HepG2 (cell line): ENCODE measurements at regions not wholly inside any gene's neighbourhood (a gene's known extent, or its start where the extent isn't known, plus 50 kb on each side); places are given as distances from the start of the nearest gene placed in this dataset.

Experiments used
- BCL3 ChIP-seq: sonication (generic); formaldehyde crosslinking; IDR thresholded peaks from 2 replicates; pipeline ENCODE4 v1.5.1; 2020; ENCODE audit warnings: mild to moderate bottlenecking, missing genetic modification reagents, moderate library complexity
- CREB1 ChIP-seq, 2 experiments: fragments of 450-650 bp in 1 of 2; IDR thresholded peaks; 2 replicates each; pipeline ENCODE4 v1.6.1; 2016 to 2017; ENCODE audit warnings: control low read depth in 1 of 2, mild to moderate bottlenecking in 1 of 2, missing compliant biosample characterization in 1 of 2, missing genetic modification characterization in 1 of 2
- CREM ChIP-seq, 2 experiments: sonication (generic) in 1 of 2; formaldehyde crosslinking in 1 of 2; IDR thresholded peaks; 2 replicates each; pipeline versions ENCODE4 v1.4.0 to v1.6.1; 2016 to 2020; ENCODE audit warnings: antibody characterized with exemption in 1 of 2, mild to moderate bottlenecking in 1 of 2, missing genetic modification reagents in 1 of 2
- DZIP1 ChIP-seq: sonication (generic); formaldehyde crosslinking; IDR thresholded peaks from 2 replicates; pipeline ENCODE4 v1.5.0; 2020; ENCODE audit warnings: mild to moderate bottlenecking, missing genetic modification reagents
- FUBP1 ChIP-seq: sonication (generic); formaldehyde crosslinking; IDR thresholded peaks from 2 replicates; pipeline ENCODE4 v1.5.1; 2020; ENCODE audit warnings: missing genetic modification reagents, mild to moderate bottlenecking, borderline replicate concordance
- HDAC2 ChIP-seq: sonication (generic); formaldehyde crosslinking; IDR thresholded peaks from 2 replicates; pipeline ENCODE4 v1.4.0; 2020; ENCODE audit warnings: missing genetic modification reagents
- HIC2 ChIP-seq: sonication (generic); formaldehyde crosslinking; IDR thresholded peaks from 2 replicates; pipeline ENCODE4 v1.9.0; 2022; ENCODE audit warnings: low read depth, missing genetic modification reagents
- HNRNPUL1 ChIP-seq: fragments of 200-400 bp; formaldehyde crosslinking; IDR thresholded peaks from 2 replicates; pipeline ENCODE4 v1.6.1; 2017; ENCODE audit warnings: low read depth, mild to moderate bottlenecking, low read length, moderate library complexity
- KMT2B ChIP-seq: IDR thresholded peaks from 2 replicates; pipeline ENCODE4 v1.6.1; 2016; ENCODE audit warnings: missing genetic modification reagents, missing compliant biosample characterization
- NCOA5 ChIP-seq: sonication (generic); formaldehyde crosslinking; IDR thresholded peaks from 2 replicates; pipeline ENCODE4 v1.4.0; 2020; ENCODE audit warnings: missing genetic modification reagents
- ONECUT2 ChIP-seq: sonication (generic); formaldehyde crosslinking; IDR thresholded peaks from 2 replicates; pipeline ENCODE4 v1.4.0; 2020; ENCODE audit warnings: missing genetic modification reagents
- RFX3 ChIP-seq: IDR thresholded peaks from 2 replicates; pipeline ENCODE4 v1.6.1; 2016; ENCODE audit warnings: missing biosample characterization, missing genetic modification reagents
- SSRP1 ChIP-seq: IDR thresholded peaks from 2 replicates; pipeline ENCODE4 v1.6.1; 2016; ENCODE audit warnings: control low read depth
- SUZ12 ChIP-seq: fragments of 150-350 bp; IDR thresholded peaks from 2 replicates; pipeline ENCODE4 v1.6.1; 2014; ENCODE audit warnings: low read depth, low read length
- SYNCRIP ChIP-seq: fragments of 200-400 bp; formaldehyde crosslinking; IDR thresholded peaks from 2 replicates; pipeline ENCODE4 v1.6.1; 2018; ENCODE audit warnings: mild to moderate bottlenecking, low read depth, low read length; ENCODE audit not compliant: insufficient read depth
- ZBTB33 ChIP-seq: sonication (generic); formaldehyde crosslinking; IDR thresholded peaks from 2 replicates; pipeline ENCODE4 v1.4.0; 2020; ENCODE audit warnings: missing genetic modification reagents
- ZNF160 ChIP-seq: sonication (generic); formaldehyde crosslinking; IDR thresholded peaks from 2 replicates; pipeline ENCODE4 v1.8.0; 2022; ENCODE audit warnings: mild to moderate bottlenecking, inconsistent platforms, missing genetic modification reagents
- ZNF224 ChIP-seq: sonication (generic); formaldehyde crosslinking; IDR thresholded peaks from 2 replicates; pipeline ENCODE4 v1.5.0; 2020; ENCODE audit warnings: mild to moderate bottlenecking, missing genetic modification reagents
- ZNF383 ChIP-seq: sonication (generic); formaldehyde crosslinking; IDR thresholded peaks from 2 replicates; pipeline ENCODE4 v1.4.0; 2020; ENCODE audit warnings: missing genetic modification reagents, mild to moderate bottlenecking, borderline replicate concordance
- ZNF569 ChIP-seq: sonication (generic); formaldehyde crosslinking; IDR thresholded peaks from 2 replicates; pipeline ENCODE4 v1.5.0; 2020; ENCODE audit warnings: mild to moderate bottlenecking, missing genetic modification reagents, moderate library complexity, borderline replicate concordance
- ZNF614 ChIP-seq: IDR thresholded peaks from 2 replicates; pipeline ENCODE4 v1.6.1; 2018; ENCODE audit warnings: missing biosample characterization, missing genetic modification reagents, inconsistent platforms, borderline replicate concordance
- ZSCAN30 ChIP-seq: sonication (generic); formaldehyde crosslinking; IDR thresholded peaks from 2 replicates; pipeline ENCODE4 v1.5.0; 2020; ENCODE audit warnings: mild to moderate bottlenecking, missing genetic modification reagents

GRCh38 chr14:100660498-100660881, 66.2 kb upstream of the DLK1 start (continued):
- TF ChIP-seq FUBP1 (CRISPR knock-in tag) (no peak), ZNF614 (CRISPR knock-in tag) (0 out of 2 replicates have a peak, but pooled peaks have one; percentile 24), BCL3 (no peak), ONECUT2 (CRISPR knock-in tag) (no peak), ZNF383 (no peak), ZNF569 (CRISPR knock-in tag) (no peak), HIC2 (peak; percentile 40; the same call in 1 of the 2 replicates), SUZ12 (no peak), ZSCAN30 (CRISPR knock-in tag) (no peak), KMT2B (CRISPR knock-in tag) (no peak), ZNF224 (CRISPR knock-in tag) (no peak), CREM (IDR thresholded peaks at IDR 0.05) (no peak), CREM (CRISPR knock-in tag; IDR thresholded peaks at IDR 0.05) (no peak), DZIP1 (CRISPR knock-in tag) (no peak), HNRNPUL1 (no peak), NCOA5 (CRISPR knock-in tag) (no peak), SYNCRIP (no peak), ZBTB33 (CRISPR knock-in tag) (peak; percentile 98), HDAC2 (CRISPR knock-in tag) (peak; percentile 79), RFX3 (CRISPR knock-in tag) (no peak), CREB1 (IDR thresholded peaks at IDR 0.05) (no peak), CREB1 (CRISPR knock-in tag; IDR thresholded peaks at IDR 0.05) (no peak), SSRP1 (CRISPR knock-in tag) (no peak), ZNF160 (CRISPR knock-in tag) (no peak)
